ENCODE measurements at regions not wholly inside any gene's neighbourhood (a gene's known extent, or its start where the extent isn't known, plus 50 kb on each side); places are given as distances from the start of the nearest gene placed in this dataset.

DNA sequence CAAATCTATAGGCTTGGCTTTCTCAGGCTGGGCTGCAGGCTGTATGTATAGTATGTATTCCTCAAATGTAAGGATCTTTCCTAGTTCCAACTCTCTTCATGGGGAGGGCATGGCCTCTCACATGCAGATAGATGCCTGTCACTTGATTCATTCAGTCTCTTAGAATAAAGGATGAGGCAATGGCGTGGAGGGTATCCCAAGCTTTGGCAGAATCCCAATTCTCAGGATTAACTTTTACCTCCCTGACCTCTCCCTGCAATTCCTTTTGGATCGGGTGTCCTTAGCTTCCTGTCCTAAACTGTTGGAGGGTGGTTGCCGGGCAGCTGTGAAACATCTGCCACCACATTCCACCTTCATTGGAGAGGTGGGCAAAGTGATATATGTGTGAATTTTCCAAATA lies 80.3 kb downstream of the INSIG2 start:
- DNase-seq = no peak

GRCh38 chr2:118167026-118167425 lies 78.8 kb downstream of the INSIG2 start:
- no peak for DNase-seq

DNA sequence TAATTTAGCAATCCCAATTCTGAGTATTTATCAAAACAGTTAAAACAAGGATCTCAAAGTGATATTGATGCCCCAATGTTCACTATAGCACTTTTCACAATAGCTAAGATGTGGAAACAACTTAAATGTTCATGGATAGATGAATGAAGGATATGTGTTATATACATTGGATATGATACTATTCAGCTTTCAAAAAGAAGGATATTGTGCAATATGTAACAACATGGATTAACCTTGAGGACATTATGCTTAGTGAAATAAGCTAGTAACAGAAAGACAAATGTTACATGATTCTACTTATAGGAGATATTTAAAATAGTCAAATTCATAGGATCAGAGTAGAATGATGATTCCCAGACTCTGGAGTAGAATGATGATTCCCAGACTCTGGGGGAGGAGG lies 78.0 kb downstream of the INSIG2 start:
- DNase-seq = no peak

DNA sequence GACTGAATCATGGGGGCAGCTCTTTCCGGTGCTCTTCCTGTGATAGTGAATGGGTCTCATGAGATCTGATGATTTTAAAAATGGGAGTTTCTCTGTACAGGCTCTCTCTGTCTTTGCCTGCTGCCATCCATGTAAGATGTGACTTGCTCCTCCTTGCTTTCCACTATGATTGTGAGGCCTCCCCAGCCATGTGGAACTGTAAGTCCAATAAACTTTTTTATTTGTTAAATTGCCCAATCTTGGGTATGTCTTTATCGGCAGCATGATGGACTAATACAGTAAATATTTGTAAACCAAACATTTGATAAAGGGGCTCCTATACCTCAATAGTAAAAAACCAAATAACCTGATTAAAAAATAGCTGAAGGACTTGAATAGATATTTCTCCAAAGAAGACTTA lies 77.3 kb downstream of the INSIG2 start:
- no peak for DNase-seq

All from SHP77 treated with DMSO at 0.1 percent for 48 hours (cell line).